ENCODE measurements at regions not wholly inside any gene's neighbourhood (a gene's known extent, or its start where the extent isn't known, plus 50 kb on each side); places are given as distances from the start of the nearest gene placed in this dataset.

- TF ChIP-seq, protein P1, sequence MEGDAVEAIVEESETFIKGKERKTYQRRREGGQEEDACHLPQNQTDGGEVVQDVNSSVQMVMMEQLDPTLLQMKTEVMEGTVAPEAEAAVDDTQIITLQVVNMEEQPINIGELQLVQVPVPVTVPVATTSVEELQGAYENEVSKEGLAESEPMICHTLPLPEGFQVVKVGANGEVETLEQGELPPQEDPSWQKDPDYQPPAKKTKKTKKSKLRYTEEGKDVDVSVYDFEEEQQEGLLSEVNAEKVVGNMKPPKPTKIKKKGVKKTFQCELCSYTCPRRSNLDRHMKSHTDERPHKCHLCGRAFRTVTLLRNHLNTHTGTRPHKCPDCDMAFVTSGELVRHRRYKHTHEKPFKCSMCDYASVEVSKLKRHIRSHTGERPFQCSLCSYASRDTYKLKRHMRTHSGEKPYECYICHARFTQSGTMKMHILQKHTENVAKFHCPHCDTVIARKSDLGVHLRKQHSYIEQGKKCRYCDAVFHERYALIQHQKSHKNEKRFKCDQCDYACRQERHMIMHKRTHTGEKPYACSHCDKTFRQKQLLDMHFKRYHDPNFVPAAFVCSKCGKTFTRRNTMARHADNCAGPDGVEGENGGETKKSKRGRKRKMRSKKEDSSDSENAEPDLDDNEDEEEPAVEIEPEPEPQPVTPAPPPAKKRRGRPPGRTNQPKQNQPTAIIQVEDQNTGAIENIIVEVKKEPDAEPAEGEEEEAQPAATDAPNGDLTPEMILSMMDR (IDR thresholded peaks at IDR 0.05) = no peak
- no peak for TF ChIP-seq POLR2A (IDR thresholded peaks at IDR 0.05)
Measured at GRCh38 chr3:104956620-104957345, 409.9 kb upstream of the ALCAM start.
